ENCODE measurements at regions not wholly inside any gene's neighbourhood (a gene's known extent, or its start where the extent isn't known, plus 50 kb on each side); places are given as distances from the start of the nearest gene placed in this dataset.

- DNase-seq, result no peak
These were observed 207.0 kb downstream of the BRD1 start for GRCh38 chr22:49620666-49621065.

- DNase-seq, result no peak
These were observed 207.6 kb downstream of the BRD1 start for GRCh38 chr22:49620003-49620556.

GRCh38 chr22:49619301-49619700 lies 208.4 kb downstream of the BRD1 start:
- DNase-seq, result no peak

- no peak for DNase-seq
These were observed 209.1 kb downstream of the BRD1 start for GRCh38 chr22:49618677-49618953.

GRCh38 chr22:49617866-49618676 lies 209.6 kb downstream of the BRD1 start:
- no peak for DNase-seq

- no peak for DNase-seq
These were observed 210.4 kb downstream of the BRD1 start for GRCh38 chr22:49617264-49617663.

- no peak for DNase-seq
These were observed 211.1 kb downstream of the BRD1 start for GRCh38 chr22:49616356-49617231.

GRCh38 chr22:49614966-49615965 lies 212.4 kb downstream of the BRD1 start:
- DNase-seq, result no peak

- DNase-seq, result no peak
These were observed 214.0 kb downstream of the BRD1 start for GRCh38 chr22:49613511-49614270.

GRCh38 chr22:49613108-49613507 lies 214.6 kb downstream of the BRD1 start:
- no peak for DNase-seq

- DNase-seq, result no peak
These were observed 218.3 kb downstream of the BRD1 start for GRCh38 chr22:49609207-49609876.

GRCh38 chr22:49608660-49609059 lies 219.0 kb downstream of the BRD1 start:
- DNase-seq, result no peak

GRCh38 chr22:49608228-49608627 lies 219.4 kb downstream of the BRD1 start:
- no peak for DNase-seq

- no peak for DNase-seq
These were observed 219.9 kb downstream of the BRD1 start for GRCh38 chr22:49607821-49608220.

- no peak for DNase-seq
These were observed 220.9 kb downstream of the BRD1 start for GRCh38 chr22:49606562-49607290.

- no peak for DNase-seq
These were observed 222.9 kb downstream of the BRD1 start for GRCh38 chr22:49604732-49605302.

- DNase-seq, result no peak
These were observed 224.7 kb downstream of the BRD1 start for GRCh38 chr22:49603016-49603415.

GRCh38 chr22:49602481-49602880 lies 225.2 kb downstream of the BRD1 start:
- no peak for DNase-seq

GRCh38 chr22:49601614-49602321 lies 225.9 kb downstream of the BRD1 start:
- no peak for DNase-seq
